ENCODE measurements at regions not wholly inside any gene's neighbourhood (a gene's known extent, or its start where the extent isn't known, plus 50 kb on each side); places are given as distances from the start of the nearest gene placed in this dataset.

DNA sequence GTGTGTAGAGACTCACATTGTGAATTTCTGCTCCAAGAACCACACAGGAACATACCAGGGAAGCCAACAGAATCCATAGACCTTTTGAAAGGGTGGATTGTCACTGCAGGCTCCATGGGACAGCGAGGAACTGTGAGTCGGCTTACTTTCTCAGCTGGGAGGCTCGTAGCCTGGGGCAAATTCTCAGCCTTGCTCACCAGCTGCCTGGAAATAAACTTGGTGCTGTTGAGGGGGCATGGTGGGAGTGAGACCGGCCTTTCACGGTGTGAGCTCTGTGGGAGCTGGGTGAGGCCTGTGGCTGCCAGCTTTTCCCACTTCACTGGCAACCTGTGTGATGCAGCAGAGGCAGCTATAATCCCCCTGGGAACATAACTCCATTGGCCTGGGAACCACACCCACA is 146.6 kb upstream of the P2RY1 start:
- TF ChIP-seq, protein P1, sequence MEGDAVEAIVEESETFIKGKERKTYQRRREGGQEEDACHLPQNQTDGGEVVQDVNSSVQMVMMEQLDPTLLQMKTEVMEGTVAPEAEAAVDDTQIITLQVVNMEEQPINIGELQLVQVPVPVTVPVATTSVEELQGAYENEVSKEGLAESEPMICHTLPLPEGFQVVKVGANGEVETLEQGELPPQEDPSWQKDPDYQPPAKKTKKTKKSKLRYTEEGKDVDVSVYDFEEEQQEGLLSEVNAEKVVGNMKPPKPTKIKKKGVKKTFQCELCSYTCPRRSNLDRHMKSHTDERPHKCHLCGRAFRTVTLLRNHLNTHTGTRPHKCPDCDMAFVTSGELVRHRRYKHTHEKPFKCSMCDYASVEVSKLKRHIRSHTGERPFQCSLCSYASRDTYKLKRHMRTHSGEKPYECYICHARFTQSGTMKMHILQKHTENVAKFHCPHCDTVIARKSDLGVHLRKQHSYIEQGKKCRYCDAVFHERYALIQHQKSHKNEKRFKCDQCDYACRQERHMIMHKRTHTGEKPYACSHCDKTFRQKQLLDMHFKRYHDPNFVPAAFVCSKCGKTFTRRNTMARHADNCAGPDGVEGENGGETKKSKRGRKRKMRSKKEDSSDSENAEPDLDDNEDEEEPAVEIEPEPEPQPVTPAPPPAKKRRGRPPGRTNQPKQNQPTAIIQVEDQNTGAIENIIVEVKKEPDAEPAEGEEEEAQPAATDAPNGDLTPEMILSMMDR (IDR thresholded peaks at IDR 0.05; ENCODE audit: poor library complexity): no peak
- TF ChIP-seq EZH2 (IDR thresholded peaks at IDR 0.05; ENCODE audit: borderline replicate concordance): no peak

All from hepatocyte (in vitro differentiated cells).